Endothelial cell of umbilical vein (primary cell): ENCODE measurements at regions not wholly inside any gene's neighbourhood (a gene's known extent, or its start where the extent isn't known, plus 50 kb on each side); places are given as distances from the start of the nearest gene placed in this dataset.

Experiments used
- EZH2 ChIP-seq: IDR thresholded peaks from 2 replicates; pipeline ENCODE4 v1.6.1; 2012; ENCODE audit warnings: borderline replicate concordance, low read depth, mild to moderate bottlenecking, moderate library complexity, low read length, inconsistent platforms; ENCODE audit not compliant: severe bottlenecking
- FOS ChIP-seq: IDR thresholded peaks from 2 replicates; pipeline ENCODE4 v1.6.1; 2011; ENCODE audit warnings: mild to moderate bottlenecking, low read length, moderate library complexity, borderline replicate concordance; ENCODE audit not compliant: insufficient read depth
- JUN ChIP-seq: IDR thresholded peaks from 2 replicates; pipeline ENCODE4 v1.6.1; 2011; ENCODE audit warnings: borderline replicate concordance, low read depth; ENCODE audit not compliant: insufficient read length, insufficient read depth
- POLR2A ChIP-seq: IDR thresholded peaks from 2 replicates; pipeline ENCODE4 v1.6.1; 2012; ENCODE audit warnings: low read depth, mild to moderate bottlenecking, control low read depth, low read length
- POLR2AphosphoS5 ChIP-seq: IDR thresholded peaks from 2 replicates; pipeline ENCODE4 v1.6.1; 2012; ENCODE audit warnings: low read depth, mild to moderate bottlenecking, control low read depth, low read length, moderate library complexity; ENCODE audit not compliant: insufficient read depth
- TF ChIP-seq, protein P1 (sequence below), 2 donors: IDR thresholded peaks; 1 replicate in 1 of 2; 2 replicates in 1 of 2; pipeline ENCODE4 v1.5.1; 2011; ENCODE audit warnings: low read length in 2 of 2, mild to moderate bottlenecking in 2 of 2, moderate library complexity in 2 of 2, control low read depth in 1 of 2, inconsistent platforms in 1 of 2, low read depth in 1 of 2; ENCODE audit not compliant: insufficient read depth in 1 of 2; ENCODE audit errors: extremely low read depth in 1 of 2
- TF ChIP-seq, protein P2 (sequence below): IDR thresholded peaks from 2 replicates; pipeline ENCODE4 v1.6.1; 2011; ENCODE audit not compliant: insufficient read depth, insufficient read length

DNA sequence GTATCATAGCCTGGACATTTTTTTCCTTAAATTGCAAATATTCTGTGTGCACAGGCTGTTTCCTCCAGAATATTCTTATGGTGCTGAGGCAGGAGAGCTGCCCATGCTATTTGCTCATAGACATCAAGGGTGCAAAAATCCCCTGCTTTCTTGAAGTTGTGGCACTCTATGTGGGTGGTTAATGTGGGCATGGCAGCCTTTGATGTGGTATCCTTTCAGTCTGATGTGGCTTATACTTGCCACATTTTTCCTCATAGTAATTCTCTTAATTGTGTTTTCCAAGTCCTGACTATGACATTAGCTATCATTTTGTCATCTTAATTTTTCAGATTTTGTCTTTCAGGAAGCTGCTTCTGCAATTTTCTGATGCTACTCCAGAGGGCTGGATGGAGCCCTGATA is 353.3 kb downstream of the YTHDC2 start:
- TF ChIP-seq, protein P1, sequence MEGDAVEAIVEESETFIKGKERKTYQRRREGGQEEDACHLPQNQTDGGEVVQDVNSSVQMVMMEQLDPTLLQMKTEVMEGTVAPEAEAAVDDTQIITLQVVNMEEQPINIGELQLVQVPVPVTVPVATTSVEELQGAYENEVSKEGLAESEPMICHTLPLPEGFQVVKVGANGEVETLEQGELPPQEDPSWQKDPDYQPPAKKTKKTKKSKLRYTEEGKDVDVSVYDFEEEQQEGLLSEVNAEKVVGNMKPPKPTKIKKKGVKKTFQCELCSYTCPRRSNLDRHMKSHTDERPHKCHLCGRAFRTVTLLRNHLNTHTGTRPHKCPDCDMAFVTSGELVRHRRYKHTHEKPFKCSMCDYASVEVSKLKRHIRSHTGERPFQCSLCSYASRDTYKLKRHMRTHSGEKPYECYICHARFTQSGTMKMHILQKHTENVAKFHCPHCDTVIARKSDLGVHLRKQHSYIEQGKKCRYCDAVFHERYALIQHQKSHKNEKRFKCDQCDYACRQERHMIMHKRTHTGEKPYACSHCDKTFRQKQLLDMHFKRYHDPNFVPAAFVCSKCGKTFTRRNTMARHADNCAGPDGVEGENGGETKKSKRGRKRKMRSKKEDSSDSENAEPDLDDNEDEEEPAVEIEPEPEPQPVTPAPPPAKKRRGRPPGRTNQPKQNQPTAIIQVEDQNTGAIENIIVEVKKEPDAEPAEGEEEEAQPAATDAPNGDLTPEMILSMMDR (IDR thresholded peaks at IDR 0.05; ENCODE audit: extremely low read depth in 1 of 2, insufficient read depth in 1 of 2, low read depth in 1 of 2, low read length in 2 of 2), result no peak
- TF ChIP-seq POLR2AphosphoS5, result no peak
- no peak for TF ChIP-seq EZH2
- no peak for TF ChIP-seq POLR2A
- TF ChIP-seq, protein P2, sequence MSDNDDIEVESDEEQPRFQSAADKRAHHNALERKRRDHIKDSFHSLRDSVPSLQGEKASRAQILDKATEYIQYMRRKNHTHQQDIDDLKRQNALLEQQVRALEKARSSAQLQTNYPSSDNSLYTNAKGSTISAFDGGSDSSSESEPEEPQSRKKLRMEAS, result no peak
- no peak for TF ChIP-seq FOS
- no peak for TF ChIP-seq JUN
